ENCODE measurements at regions not wholly inside any gene's neighbourhood (a gene's known extent, or its start where the extent isn't known, plus 50 kb on each side); places are given as distances from the start of the nearest gene placed in this dataset.

DNA sequence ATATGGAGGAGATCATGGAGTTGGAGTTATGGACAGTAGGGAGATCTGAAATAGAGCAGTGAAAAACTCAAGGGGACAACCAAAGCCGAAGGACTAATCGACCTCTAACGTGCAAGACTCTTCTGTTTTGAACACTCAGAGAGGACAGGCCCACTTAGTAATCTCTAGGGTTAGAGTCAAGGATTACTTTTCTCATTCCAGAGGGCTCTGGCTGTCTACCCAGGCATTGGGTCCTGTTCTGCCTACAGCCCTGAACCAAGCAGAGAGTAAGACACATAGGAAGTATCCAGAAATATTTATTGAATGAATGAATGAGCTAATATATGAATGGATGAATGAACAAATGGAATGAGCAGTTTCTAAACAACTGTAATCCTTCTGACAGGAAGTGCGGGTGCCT, 50.3 kb upstream of the PKDCC start:
- Mint-ChIP-seq H3K4me1 (no peaks in the 10 kb centered on the region), H3K27me3 (no peaks in the 10 kb centered on the region), H3K4me3 (no peak overlapping the region), H3K9me3 (no peaks in the 10 kb centered on the region), H3K36me3 (ENCODE audit: low read depth) (no peaks in the 10 kb centered on the region), H3K27ac (no peak overlapping the region)
- no peak for ATAC-seq
- DNase-seq: no peak
